ENCODE measurements at regions not wholly inside any gene's neighbourhood (a gene's known extent, or its start where the extent isn't known, plus 50 kb on each side); places are given as distances from the start of the nearest gene placed in this dataset.

- no peak overlapping the region for H3K4me3 ChIP-seq (ENCODE audit: low read depth, low read length)
- TF ChIP-seq CTCF (IDR thresholded peaks at IDR 0.05; ENCODE audit: insufficient read depth, low read depth, low read length, missing control alignments), result no peak
- no peak for DNase-seq (ENCODE audit: low read depth)
Observed at GRCh38 chr13:86858216-86858615, 813.0 kb upstream of the SLITRK5 start.

GRCh38 chr13:86862137-86862536 is 809.0 kb upstream of the SLITRK5 start:
- TF ChIP-seq CTCF (IDR thresholded peaks at IDR 0.05; ENCODE audit: insufficient read depth, low read depth, low read length, missing control alignments), result no peak
- no peak for DNase-seq (ENCODE audit: low read depth)
- H3K4me3 ChIP-seq (ENCODE audit: low read depth, low read length), result no peak overlapping the region

- TF ChIP-seq CTCF (IDR thresholded peaks at IDR 0.05; ENCODE audit: insufficient read depth, low read depth, low read length, missing control alignments), result no peak
Observed at GRCh38 chr13:86864376-86864775, 806.8 kb upstream of the SLITRK5 start.

GRCh38 chr13:86870444-86870843 is 800.7 kb upstream of the SLITRK5 start:
- DNase-seq (ENCODE audit: low read depth), result peak; percentile 1
- peak; percentile 25 for TF ChIP-seq CTCF (IDR thresholded peaks at IDR 0.05; ENCODE audit: insufficient read depth, low read depth, low read length, missing control alignments)

More at GRCh38 chr13:86864376-86864775, 806.8 kb upstream of the SLITRK5 start:
- H3K4me3 ChIP-seq (ENCODE audit: low read depth, low read length), result no peak overlapping the region
- DNase-seq (ENCODE audit: low read depth), result no peak

GRCh38 chr13:86877441-86877840 is 793.7 kb upstream of the SLITRK5 start:
- DNase-seq (ENCODE audit: low read depth), result no peak

More at GRCh38 chr13:86870444-86870843, 800.7 kb upstream of the SLITRK5 start:
- H3K4me3 ChIP-seq (ENCODE audit: low read depth, low read length), result no peak overlapping the region

GRCh38 chr13:86878781-86879180 is 792.4 kb upstream of the SLITRK5 start:
- H3K4me3 ChIP-seq (ENCODE audit: low read depth, low read length), result no peak overlapping the region

More at GRCh38 chr13:86877441-86877840, 793.7 kb upstream of the SLITRK5 start:
- no peak for TF ChIP-seq CTCF (IDR thresholded peaks at IDR 0.05; ENCODE audit: insufficient read depth, low read depth, low read length, missing control alignments)
- no peak overlapping the region for H3K4me3 ChIP-seq (ENCODE audit: low read depth, low read length)

More at GRCh38 chr13:86878781-86879180, 792.4 kb upstream of the SLITRK5 start:
- DNase-seq (ENCODE audit: low read depth), result no peak
- TF ChIP-seq CTCF (IDR thresholded peaks at IDR 0.05; ENCODE audit: insufficient read depth, low read depth, low read length, missing control alignments), result no peak

Measured in GM12865 (cell line).